Adrenal gland (tissue), 9 donors: ENCODE measurements at regions not wholly inside any gene's neighbourhood (a gene's known extent, or its start where the extent isn't known, plus 50 kb on each side); places are given as distances from the start of the nearest gene placed in this dataset.

Experiments used
- DNase-seq, 7 donors: peaks; one replicate each; pipeline ENCODE4 v3.0.0-alpha.2; 2019 to 2020
- H3K27ac ChIP-seq, 5 donors: fragments of 200-600 bp; sonication (generic) in 4 of 5; 1 replicate in 3 of 5; 2 replicates in 2 of 5; pipeline versions ENCODE4 v1.5.1 to v1.8.0; 2016 to 2020; ENCODE audit warnings: mild to moderate bottlenecking in 1 of 5
- H3K27me3 ChIP-seq: fragments of 200-600 bp; 2 replicates; pipeline ENCODE4 v1.8.0; 2021
- H3K36me3 ChIP-seq, 2 donors: fragments of 200-600 bp; replicated peaks in 1 of 2; 1 replicate in 1 of 2; 2 replicates in 1 of 2; pipeline versions ENCODE4 v1.5.1 to v1.8.0; 2018 to 2022
- H3K4me1 ChIP-seq, 2 donors: fragments of 200-600 bp; replicated peaks in 1 of 2; 1 replicate in 1 of 2; 2 replicates in 1 of 2; pipeline versions ENCODE4 v1.5.1 to v1.8.0; 2018 to 2021
- H3K4me3 ChIP-seq, 4 donors: fragments of 200-600 bp; sonication (generic) in 3 of 4; one replicate each; pipeline ENCODE4 v1.5.1; 2016 to 2018
- H3K9me3 ChIP-seq, 3 donors: fragments of 200-600 bp; sonication (generic) in 1 of 3; replicated peaks in 1 of 3; 1 replicate in 2 of 3; 2 replicates in 1 of 3; pipeline versions ENCODE4 v1.5.1 to v1.8.0; 2016 to 2021
- POLR2A ChIP-seq, 2 donors: fragments of 450-650 bp; IDR thresholded peaks; one replicate each; pipeline ENCODE4 v1.6.1; 2017; ENCODE audit warnings: antibody characterized with exemption in 2 of 2, mild to moderate bottlenecking in 2 of 2, moderate library complexity in 1 of 2
- WGBS, 4 donors: extraction: QIAGEN DNeasy Blood & Tissue Kit in 2 of 4; methylation state at CpG; one replicate each; pipeline versions ENCODE4 v1.1.5 to v1.1.7; 2013 to 2017; 5-methylcytosine and 5-hydroxymethylcytosine counted together
- intact Hi-C, 2 donors: fragments of 100-400 bp; cut with DNase I; formaldehyde crosslinking; loops; one replicate each; pipeline versions ENCODE4 v1.14.1 to v1.15.0; 2022 to 2023
- TF ChIP-seq, protein P1 (sequence below), 6 experiments: fragments of 450-650 bp in 4 of 6; fragments of 200-600 bp in 2 of 6; sonication (generic) in 1 of 6; IDR thresholded peaks; 1 replicate in 5 of 6; 2 replicates in 1 of 6; pipeline versions ENCODE4 v1.5.1 to v1.8.0; 2016 to 2021; ENCODE audit warnings: antibody characterized with exemption in 6 of 6, mild to moderate bottlenecking in 2 of 6, moderate library complexity in 1 of 6
- donor health status: healthy with polysubstance abuse.
- donor health status: Bipolar disorder and iron deficiency.
- donor health status: DM: yes; HTN: yes; CAD: no.
- donor health status: DM: no; HTN: no; CAD: no.
- donor health status: DM: no; HTN: no; CAD: no.

DNA sequence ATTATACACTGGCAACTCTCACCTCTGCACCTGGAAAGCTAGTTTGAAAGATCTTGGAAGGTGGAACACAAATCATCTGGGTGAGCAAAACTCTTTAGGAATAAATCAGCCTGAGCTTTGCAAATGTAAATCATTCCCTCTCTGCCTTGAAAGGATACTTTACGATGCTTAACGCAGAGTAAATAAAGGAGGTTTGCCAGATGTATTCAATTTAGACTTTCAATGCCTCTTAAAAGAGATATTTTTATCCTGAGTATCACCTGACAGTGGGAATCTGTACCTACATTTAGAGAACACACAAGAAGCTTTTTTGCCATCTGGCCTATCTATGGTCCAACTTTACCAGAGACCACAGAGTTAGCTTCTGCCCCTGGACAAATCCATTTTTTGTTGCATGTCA lies 983.2 kb upstream of the CDH2 start:
- 21 to 28% (median 28%) methylated on average over 2 of the region's 2 CpGs for WGBS, 4 donors
- H3K27me3 ChIP-seq, result no peaks in the 10 kb centered on the region
- no peaks in the 10 kb centered on the region for H3K9me3 ChIP-seq
- H3K4me3 ChIP-seq, result no peak overlapping the region
- TF ChIP-seq, protein P1, sequence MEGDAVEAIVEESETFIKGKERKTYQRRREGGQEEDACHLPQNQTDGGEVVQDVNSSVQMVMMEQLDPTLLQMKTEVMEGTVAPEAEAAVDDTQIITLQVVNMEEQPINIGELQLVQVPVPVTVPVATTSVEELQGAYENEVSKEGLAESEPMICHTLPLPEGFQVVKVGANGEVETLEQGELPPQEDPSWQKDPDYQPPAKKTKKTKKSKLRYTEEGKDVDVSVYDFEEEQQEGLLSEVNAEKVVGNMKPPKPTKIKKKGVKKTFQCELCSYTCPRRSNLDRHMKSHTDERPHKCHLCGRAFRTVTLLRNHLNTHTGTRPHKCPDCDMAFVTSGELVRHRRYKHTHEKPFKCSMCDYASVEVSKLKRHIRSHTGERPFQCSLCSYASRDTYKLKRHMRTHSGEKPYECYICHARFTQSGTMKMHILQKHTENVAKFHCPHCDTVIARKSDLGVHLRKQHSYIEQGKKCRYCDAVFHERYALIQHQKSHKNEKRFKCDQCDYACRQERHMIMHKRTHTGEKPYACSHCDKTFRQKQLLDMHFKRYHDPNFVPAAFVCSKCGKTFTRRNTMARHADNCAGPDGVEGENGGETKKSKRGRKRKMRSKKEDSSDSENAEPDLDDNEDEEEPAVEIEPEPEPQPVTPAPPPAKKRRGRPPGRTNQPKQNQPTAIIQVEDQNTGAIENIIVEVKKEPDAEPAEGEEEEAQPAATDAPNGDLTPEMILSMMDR (IDR thresholded peaks at IDR 0.05), result no peak
- TF ChIP-seq POLR2A (IDR thresholded peaks at IDR 0.05), result no peak
- H3K4me1 ChIP-seq, result peaks cover 0 to 4% of the 10 kb centered on the region in 2 donors
- intact Hi-C loops, result no loop called here
- no peak overlapping the region for H3K27ac ChIP-seq
- DNase-seq, result no peak
- H3K36me3 ChIP-seq, result no peaks in the 10 kb centered on the region

DNA sequence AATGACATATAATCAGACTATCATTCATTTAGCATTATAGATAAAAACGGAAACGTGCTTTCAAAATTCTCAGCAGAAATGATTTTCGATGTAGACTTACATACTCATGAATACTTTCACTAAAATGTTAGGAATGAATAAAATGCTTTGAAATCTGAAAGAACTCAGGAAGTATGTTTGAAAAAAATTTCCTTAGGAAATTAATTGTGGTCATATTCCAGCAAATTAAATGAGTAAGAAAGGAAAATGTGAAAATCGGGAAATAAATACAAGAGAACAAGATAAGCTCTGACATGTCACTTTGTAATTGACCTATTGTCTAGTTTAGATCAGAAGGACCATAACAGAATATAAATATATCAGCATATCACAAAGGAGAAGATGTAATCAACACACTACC lies 981.0 kb upstream of the CDH2 start:
- Histone ChIP-seq H3K4me3 (no peak overlapping the region), H3K27me3 (no peaks in the 10 kb centered on the region), H3K4me1 (no peaks in the 10 kb centered on the region), H3K9me3 (no peaks in the 10 kb centered on the region), H3K36me3 (no peaks in the 10 kb centered on the region), H3K27ac (no peak overlapping the region)
- 67 to 84% (median 78%) methylated on average over 4 of the region's 4 CpGs for WGBS, 4 donors
- no peak for DNase-seq
- no peak for TF ChIP-seq POLR2A (IDR thresholded peaks at IDR 0.05)
- TF ChIP-seq, protein P1 (IDR thresholded peaks at IDR 0.05), result no peak
- intact Hi-C loops, result no loop called here

DNA sequence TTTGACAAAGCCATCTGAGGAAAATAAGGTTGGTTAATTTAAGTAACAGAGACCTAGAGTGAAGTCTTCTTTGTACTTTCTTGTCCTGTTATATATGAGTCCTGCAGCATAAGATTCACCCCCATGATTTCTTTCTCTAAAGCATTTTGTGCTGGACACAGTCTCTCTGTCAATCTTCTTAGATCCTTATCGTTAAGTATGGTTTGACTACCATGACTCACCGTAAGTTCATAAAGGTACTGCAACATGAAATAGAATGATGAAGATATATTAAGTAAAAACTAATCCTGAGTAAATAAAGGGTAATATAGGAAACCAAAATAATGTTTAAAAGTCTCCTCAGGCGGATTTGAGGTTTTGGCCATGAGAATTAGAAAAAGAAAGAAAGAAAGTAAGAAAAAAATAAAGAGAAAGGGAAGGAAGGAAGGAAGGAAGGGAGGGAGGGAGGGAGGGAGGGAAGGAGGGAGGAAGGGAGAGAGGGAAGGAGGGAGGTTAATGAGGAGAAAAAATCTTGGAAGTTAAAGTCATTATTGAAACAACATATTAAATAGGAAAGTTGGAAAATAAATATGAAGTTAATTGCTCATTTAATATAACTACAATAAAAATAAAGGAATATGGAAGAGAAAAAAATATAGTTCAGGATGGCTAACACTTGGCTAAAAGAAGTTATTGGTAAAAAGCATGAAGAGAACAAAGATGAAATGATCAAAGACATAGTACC lies 980.3 kb upstream of the CDH2 start:
- TF ChIP-seq, protein P1 (IDR thresholded peaks at IDR 0.05), result no peak
- TF ChIP-seq POLR2A (IDR thresholded peaks at IDR 0.05), result no peak
- no peak overlapping the region for H3K27ac ChIP-seq
- intact Hi-C loops, result no loop called here
- 74 to 81% (median 77%) methylated on average over 3 of the region's 3 CpGs for WGBS, 4 donors
- no peak for DNase-seq
- no peaks in the 10 kb centered on the region for H3K9me3 ChIP-seq
- H3K36me3 ChIP-seq, result no peaks in the 10 kb centered on the region
- no peaks in the 10 kb centered on the region for H3K4me1 ChIP-seq
- no peaks in the 10 kb centered on the region for H3K27me3 ChIP-seq
- H3K4me3 ChIP-seq, result no peak overlapping the region

DNA sequence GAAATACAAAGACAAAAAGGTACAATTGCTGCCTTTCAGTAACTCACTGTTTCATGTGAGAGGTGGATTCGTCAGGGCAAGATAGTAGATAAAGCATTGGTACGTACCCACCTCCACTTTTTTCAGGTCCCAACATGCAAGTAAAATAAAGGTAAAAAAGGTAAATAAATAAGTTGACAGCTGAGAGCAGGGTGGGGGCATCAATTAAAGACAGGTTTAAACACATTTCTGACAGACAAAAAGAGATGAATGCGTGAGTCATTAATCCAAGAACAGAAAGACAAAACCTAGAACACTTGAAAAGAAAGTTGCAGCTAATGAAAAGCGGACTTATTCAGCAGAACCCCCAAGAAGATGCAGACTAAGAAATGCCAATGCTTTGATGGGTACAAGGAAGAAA lies 979.6 kb upstream of the CDH2 start:
- TF ChIP-seq, protein P1 (IDR thresholded peaks at IDR 0.05), result no peak
- no peak for TF ChIP-seq POLR2A (IDR thresholded peaks at IDR 0.05)
- intact Hi-C loops, result no loop called here
- WGBS, 4 donors, result 75 to 85% (median 79%) methylated on average over 4 of the region's 4 CpGs

More for the DNA sequence above, 979.6 kb upstream of the CDH2 start:
- no peak for DNase-seq
- H3K27me3 ChIP-seq, result no peaks in the 10 kb centered on the region
- no peak overlapping the region for H3K27ac ChIP-seq
- no peaks in the 10 kb centered on the region for H3K36me3 ChIP-seq
- H3K9me3 ChIP-seq, result no peaks in the 10 kb centered on the region
- H3K4me1 ChIP-seq, result no peaks in the 10 kb centered on the region
- H3K4me3 ChIP-seq, result no peak overlapping the region
